IPS DF 19.7 (cell line): ENCODE measurements at regions not wholly inside any gene's neighbourhood (a gene's known extent, or its start where the extent isn't known, plus 50 kb on each side); places are given as distances from the start of the nearest gene placed in this dataset.
"Not testable (repeated sequence)": the region's sequence is repeated elsewhere in the genome, so short reads cannot be mapped to it uniquely, and the experiment has no call there.

Experiments
- DNase-seq: peaks from one replicate; pipeline ENCODE4 v3.0.0-alpha.2; 2013; ENCODE audit warnings: low read depth, low spot score

GRCh38 chr17:64800987-64801386, 118.3 kb downstream of the LRRC37A3 start:
- DNase-seq: not testable (repeated sequence)

GRCh38 chr17:64800361-64800895, 118.8 kb downstream of the LRRC37A3 start:
- DNase-seq: not testable (repeated sequence)

- DNase-seq: not testable (repeated sequence)
Observed at GRCh38 chr17:64799543-64800188, 119.6 kb downstream of the LRRC37A3 start.

GRCh38 chr17:64798961-64799360, 120.3 kb downstream of the LRRC37A3 start:
- not testable (repeated sequence) for DNase-seq

- DNase-seq: not testable (repeated sequence)
Observed at GRCh38 chr17:64798489-64798790, 120.8 kb downstream of the LRRC37A3 start.

GRCh38 chr17:64797746-64798488, 121.4 kb downstream of the LRRC37A3 start:
- not testable (repeated sequence) for DNase-seq

GRCh38 chr17:64795342-64795741, 123.9 kb downstream of the LRRC37A3 start:
- DNase-seq: not testable (repeated sequence)

GRCh38 chr17:64794548-64795274, 124.6 kb downstream of the LRRC37A3 start:
- DNase-seq: not testable (repeated sequence)

GRCh38 chr17:64794113-64794512, 125.2 kb downstream of the LRRC37A3 start:
- DNase-seq: not testable (repeated sequence)

- DNase-seq: not testable (repeated sequence)
Observed at GRCh38 chr17:64792793-64793575, 126.3 kb downstream of the LRRC37A3 start.

- not testable (repeated sequence) for DNase-seq
Observed at GRCh38 chr17:64792276-64792675, 127.0 kb downstream of the LRRC37A3 start.

GRCh38 chr17:64791691-64792090, 127.6 kb downstream of the LRRC37A3 start:
- not testable (repeated sequence) for DNase-seq

GRCh38 chr17:64791226-64791625, 128.1 kb downstream of the LRRC37A3 start:
- not testable (repeated sequence) for DNase-seq

- not testable (repeated sequence) for DNase-seq
Observed at GRCh38 chr17:64790690-64791089, 128.6 kb upstream of the SMURF2 start.

- DNase-seq: not testable (repeated sequence)
Observed at GRCh38 chr17:64790193-64790592, 128.1 kb upstream of the SMURF2 start.

GRCh38 chr17:64789061-64789445, 126.9 kb upstream of the SMURF2 start:
- DNase-seq: not testable (repeated sequence)

GRCh38 chr17:64788286-64789060, 126.4 kb upstream of the SMURF2 start:
- DNase-seq: no peak

GRCh38 chr17:64787921-64788271, 125.8 kb upstream of the SMURF2 start:
- DNase-seq: no peak

- DNase-seq: no peak
Observed at GRCh38 chr17:64787255-64787920, 125.3 kb upstream of the SMURF2 start.

- no peak for DNase-seq
Observed at GRCh38 chr17:64786337-64786736, 124.2 kb upstream of the SMURF2 start.
